NCI-H774 (cell line): ENCODE measurements at regions not wholly inside any gene's neighbourhood (a gene's known extent, or its start where the extent isn't known, plus 50 kb on each side); places are given as distances from the start of the nearest gene placed in this dataset.
"Not testable (repeated sequence)": the region's sequence is repeated elsewhere in the genome, so short reads cannot be mapped to it uniquely, and the experiment has no call there.

Experiments used
- DNase-seq: peaks from one replicate; lab custom pipeline; 2025; lab: John Stamatoyannopoulos, UW

GRCh38 chr2:176427549-176427948 is 158.3 kb downstream of the MTX2 start:
- DNase-seq: peak; percentile 12

DNA sequence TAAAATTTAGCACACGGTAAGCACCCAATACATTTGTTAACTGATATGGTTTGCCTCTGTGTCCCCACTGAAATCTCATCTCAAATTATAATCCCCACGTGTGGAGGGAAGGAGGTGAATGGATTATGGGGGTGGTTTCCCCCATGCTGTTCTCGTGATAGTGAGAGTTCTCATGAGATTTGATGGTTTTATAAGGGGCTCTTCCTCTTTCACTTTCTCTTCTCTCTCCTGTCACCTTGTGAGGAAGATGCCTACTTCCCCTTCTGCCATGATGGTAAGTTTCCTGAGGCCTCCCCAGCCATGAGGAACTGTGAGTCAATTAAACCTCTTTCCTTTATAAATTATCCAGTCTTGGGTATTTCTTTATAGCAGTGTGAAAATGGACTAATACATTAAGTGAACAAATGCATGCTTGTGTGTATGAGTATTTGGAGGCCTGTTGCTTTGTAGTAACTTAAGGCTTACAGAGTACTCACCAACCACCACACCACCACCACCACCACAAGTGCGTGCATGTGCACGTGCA is 159.8 kb downstream of the MTX2 start:
- not testable (repeated sequence) for DNase-seq

- DNase-seq: no peak
These were observed 163.2 kb downstream of the MTX2 start for GRCh38 chr2:176432434-176432833.

DNA sequence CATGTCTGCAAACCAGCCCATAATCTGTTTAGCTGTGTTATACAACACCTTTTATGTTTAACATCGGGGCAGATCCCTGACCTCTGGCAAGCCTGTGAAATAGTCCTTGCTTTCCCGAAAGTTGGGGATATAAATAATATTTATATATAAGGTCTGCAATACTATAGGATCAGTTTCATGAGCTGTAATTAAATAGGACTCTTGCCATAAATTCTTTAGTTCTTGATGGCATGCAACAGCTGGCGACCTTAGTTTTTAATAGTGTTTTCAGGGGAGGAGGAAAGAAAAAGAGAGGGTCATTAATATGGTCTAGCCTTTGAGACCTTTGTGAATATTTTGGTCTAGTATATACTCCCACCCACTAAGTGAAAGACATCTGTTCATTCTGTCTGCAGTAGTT is 166.5 kb downstream of the MTX2 start:
- no peak for DNase-seq

DNA sequence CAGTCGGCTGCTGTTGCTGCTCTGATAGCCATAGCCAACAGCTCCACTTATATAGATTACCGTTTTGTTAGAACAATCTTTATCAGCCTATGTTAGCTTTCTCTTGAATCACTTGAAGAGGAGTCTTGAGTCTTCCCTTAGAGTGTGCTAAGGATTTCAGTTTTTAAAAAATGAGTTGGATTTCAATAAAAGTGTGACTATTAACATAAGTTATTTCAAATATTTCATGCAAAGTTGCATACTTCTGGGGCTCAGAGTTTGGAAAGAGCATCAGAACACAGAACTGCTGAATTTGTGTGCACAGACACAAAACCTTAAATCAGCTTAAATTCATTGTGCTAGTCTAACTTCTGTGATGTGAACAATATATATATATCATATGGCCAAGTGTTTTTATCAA is 174.7 kb downstream of the MTX2 start:
- no peak for DNase-seq

DNA sequence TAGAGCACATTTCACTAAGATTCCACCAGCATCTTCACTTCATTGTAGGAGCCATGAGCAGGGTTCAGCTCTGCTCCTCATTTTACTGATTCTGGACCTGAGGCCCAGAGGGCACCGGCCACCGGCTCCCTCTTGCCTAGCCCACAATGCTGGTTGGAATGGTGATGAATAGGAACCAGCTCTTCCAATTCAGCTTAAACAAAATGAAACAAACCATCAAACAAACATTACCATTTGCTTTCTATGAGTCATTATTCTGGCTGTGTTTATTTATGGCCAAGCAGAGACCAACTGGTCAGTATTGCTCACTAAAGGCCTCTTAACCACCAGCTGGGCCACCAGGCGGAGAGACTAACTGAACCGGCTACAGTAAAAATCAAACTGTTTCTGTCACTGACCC is 176.7 kb downstream of the MTX2 start:
- DNase-seq: peak; percentile 31

GRCh38 chr2:176446718-176447414 is 177.6 kb downstream of the MTX2 start:
- DNase-seq: no peak

- DNase-seq: no peak
These were observed 178.4 kb downstream of the MTX2 start for GRCh38 chr2:176447616-176448015.

DNA sequence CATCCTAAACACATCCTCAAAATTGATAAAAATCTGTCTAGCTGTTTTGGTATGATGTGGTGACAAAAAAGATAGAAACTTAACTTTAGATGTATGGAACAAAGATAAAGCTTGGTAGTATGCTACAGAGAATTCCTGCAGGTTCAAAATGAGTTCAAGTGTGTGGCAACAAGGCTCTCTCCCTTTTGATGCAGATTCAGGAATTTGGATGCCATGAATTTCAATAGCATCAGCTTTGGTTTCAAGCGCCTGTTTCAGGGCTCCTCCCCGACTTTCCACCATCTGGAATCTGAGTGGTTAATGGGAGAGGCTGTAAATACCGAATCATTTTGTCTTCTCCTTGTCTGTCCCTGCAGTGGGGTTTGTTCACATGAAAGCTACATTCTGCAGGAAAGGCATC is 180.6 kb downstream of the MTX2 start:
- DNase-seq: no peak

DNA sequence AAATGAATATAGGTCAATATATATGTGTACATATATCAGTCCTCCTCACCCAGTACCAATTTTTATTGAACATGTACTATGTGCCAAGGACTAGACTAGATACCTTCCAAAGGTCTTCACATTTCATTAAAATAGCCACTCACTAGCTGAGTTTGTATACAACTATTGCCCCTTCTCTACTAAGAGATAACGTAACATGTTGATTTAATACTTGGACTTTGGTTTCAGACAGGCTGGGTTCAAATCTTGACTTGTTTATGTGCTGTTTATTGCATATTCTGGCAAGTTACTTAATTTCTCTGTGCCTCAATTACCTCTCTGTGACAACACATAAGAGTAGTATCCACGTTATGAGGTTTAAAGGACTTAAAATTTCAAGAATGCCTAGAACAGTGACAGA is 184.5 kb downstream of the MTX2 start:
- no peak for DNase-seq

- peak; percentile 73 for DNase-seq
These were observed 185.9 kb downstream of the MTX2 start for GRCh38 chr2:176454893-176455815.

- DNase-seq: no peak
These were observed 186.6 kb downstream of the MTX2 start for GRCh38 chr2:176455816-176456291.

GRCh38 chr2:176457481-176457880 is 188.2 kb downstream of the MTX2 start:
- DNase-seq: no peak

- no peak for DNase-seq
These were observed 192.0 kb downstream of the MTX2 start for GRCh38 chr2:176461098-176461808.

DNA sequence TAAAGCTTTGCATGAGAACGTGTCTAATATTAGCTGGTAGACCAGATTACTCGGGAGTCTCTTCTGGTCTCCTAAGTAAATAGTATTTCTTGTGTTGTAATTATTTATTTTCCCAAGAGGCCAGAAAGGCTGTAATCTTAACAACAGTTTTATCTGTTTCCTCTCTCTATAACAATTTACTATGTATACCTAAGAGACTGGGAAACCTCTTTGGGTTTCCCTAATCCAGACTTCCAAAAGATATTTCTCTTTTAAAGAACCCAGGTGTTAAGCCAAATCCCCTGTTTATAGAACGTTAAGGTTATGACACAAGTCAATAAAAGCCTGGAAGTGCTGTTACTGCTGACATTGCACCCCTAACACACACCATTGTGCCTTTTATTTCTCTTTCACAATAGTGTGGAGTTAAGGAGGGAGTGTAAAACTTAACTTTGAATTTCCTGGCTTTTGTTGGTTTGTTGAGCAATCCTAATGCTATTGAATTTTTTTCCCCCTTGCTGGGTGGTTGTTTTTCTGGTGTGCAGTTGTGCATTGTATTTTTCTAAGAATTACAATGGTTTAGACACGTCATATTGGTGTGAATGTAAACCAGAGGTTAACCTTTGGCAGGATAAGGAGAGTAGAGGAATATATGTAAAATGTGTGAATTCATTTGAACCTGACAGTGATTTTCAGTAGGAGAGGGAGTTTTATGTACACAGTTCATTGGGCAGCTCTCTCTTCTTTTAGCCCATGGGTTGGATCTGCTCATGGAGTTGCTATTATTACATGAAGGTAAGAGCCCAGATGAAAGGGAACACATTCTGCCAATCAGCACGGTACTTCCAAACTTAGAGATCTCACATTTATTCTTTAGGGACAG is 192.8 kb downstream of the MTX2 start:
- no peak for DNase-seq

GRCh38 chr2:176463546-176463945 is 194.3 kb downstream of the MTX2 start:
- no peak for DNase-seq

DNA sequence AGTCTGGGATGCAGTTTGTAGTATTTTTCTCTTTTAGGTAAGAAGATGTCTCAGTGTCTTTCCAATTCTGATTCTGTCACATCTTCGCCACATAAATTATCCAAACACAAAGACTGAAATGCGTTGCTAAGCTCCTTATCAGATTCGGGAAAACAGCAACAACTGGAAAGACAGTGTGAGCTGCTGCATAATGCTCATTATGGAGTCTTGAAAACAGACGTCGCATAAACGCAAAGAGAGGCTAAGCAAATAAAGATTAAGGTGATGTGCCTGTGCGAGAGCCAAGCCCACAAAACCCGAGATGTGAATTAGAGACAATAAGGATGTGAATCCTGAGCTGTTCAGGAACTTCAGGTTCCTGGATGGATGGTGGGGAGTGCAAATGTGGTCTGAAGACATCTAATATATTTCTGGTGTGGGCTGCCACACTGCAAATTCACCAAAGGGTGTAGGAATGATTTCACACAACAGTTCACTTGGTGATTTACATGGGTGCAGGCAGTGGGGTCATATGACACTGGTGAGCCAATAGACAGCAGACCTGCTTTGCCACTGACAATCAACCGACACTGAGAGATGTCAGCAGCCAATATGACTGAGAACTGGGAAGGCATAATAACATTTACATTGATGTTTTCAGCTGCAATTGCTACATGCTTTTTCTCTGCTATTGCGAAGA is 195.8 kb downstream of the MTX2 start:
- DNase-seq: peak; percentile 44

GRCh38 chr2:176466918-176467452 is 197.7 kb downstream of the MTX2 start:
- no peak for DNase-seq

DNA sequence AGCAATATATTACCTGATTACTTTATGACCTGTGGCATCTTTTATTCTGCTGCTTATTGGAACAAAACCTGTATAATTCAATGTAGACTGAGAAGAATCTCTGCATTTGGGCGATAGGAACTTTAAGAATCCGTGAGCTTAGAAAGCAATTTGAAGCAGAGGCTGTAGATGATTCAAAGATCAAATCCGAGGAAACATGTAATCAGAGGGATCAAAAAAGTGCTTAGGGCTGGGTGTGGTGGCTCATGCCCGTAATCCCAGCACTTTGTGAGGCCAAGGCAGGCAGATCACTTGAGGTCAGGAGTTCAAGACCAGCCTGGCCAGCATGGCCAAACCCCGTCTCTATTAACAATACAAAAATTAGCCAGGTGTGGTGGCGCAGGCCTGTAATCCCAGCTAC is 198.4 kb downstream of the MTX2 start:
- no peak for DNase-seq

DNA sequence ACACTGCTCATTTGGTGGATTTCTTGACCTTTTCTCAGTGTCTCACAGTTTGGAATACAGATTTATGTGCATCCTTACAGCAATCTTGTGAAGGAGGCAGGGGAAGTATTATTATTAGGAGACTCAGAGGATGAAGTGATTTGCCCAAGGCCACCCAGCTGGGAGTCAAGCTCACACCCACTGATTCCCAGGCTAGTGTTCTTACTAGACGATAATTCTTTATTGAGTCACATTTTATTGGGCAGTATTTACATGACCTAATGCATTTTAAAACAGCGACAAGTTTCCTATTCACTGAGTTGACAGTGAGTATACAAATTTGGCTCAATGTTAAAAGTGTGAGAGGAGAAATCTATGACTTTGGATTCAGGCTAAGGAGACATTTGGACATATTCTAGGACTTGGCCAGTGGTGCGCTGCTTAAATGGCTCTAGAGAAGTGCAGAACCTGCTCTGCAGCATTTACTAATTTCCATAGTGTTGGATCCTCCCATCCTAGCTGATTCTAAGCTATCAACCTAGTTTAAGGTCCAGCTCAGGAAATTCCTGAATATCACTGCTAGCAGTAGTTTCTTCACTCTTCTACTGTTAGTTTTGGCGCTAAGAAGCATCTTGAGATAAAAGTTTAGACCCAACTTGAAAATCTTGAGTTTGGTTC is 199.3 kb downstream of the MTX2 start:
- DNase-seq: no peak
